A673 (cell line): ENCODE measurements at regions not wholly inside any gene's neighbourhood (a gene's known extent, or its start where the extent isn't known, plus 50 kb on each side); places are given as distances from the start of the nearest gene placed in this dataset.

Source experiments
- BruUV-seq: library from RNA; stranded (reverse); fragments of 400-500 nt; replicated peaks from 2 replicates; lab custom pipeline; 2021; lab: Mats Ljungman, UMichigan
- CTCF ChIA-PET: fragments of 300-600 bp; sonication (Branson Sonifier 250); formaldehyde crosslinking; loops from one replicate; lab custom pipeline; 2022; ENCODE audit warnings: antibody characterized with exemption; lab: Charles Lee
- POLR2A ChIA-PET: fragments of 300-600 bp; sonication (Branson Sonifier 250); formaldehyde crosslinking; loops from one replicate; lab custom pipeline; 2022; ENCODE audit warnings: antibody characterized with exemption; ENCODE audit not compliant: low non-redundant PET; lab: Charles Lee
- DNase-seq: peaks from one replicate; pipeline ENCODE4 v3.0.0-alpha.2; 2015; ENCODE audit warnings: low spot score
- H3K27ac ChIP-seq: fragments of 200-600 bp; sonication (generic); 2 replicates; pipeline ENCODE4 v1.5.1; 2016; ENCODE audit warnings: mixed run types, low read depth, mild to moderate bottlenecking, mixed read lengths, antibody characterized with exemption, low read length; ENCODE audit not compliant: poor library complexity, severe bottlenecking
- H3K27me3 ChIP-seq: fragments of 200-600 bp; sonication (generic); replicated peaks from 2 replicates; pipeline ENCODE4 v1.6.1; 2017; ENCODE audit warnings: mixed run types, low read depth, mild to moderate bottlenecking, mixed read lengths, antibody characterized with exemption, low read length; ENCODE audit not compliant: insufficient read depth, poor library complexity
- H3K36me3 ChIP-seq: fragments of 200-600 bp; sonication (generic); 2 replicates; pipeline ENCODE4 v1.6.1; 2016; ENCODE audit warnings: mixed run types, mild to moderate bottlenecking, mixed read lengths, antibody characterized with exemption, low read length; ENCODE audit not compliant: insufficient read depth, poor library complexity, severe bottlenecking
- H3K4me1 ChIP-seq: fragments of 200-600 bp; sonication (generic); 2 replicates; pipeline ENCODE4 v1.6.1; 2017; ENCODE audit warnings: mixed run types, mild to moderate bottlenecking, mixed read lengths, antibody characterized with exemption, low read length; ENCODE audit not compliant: insufficient read depth, poor library complexity, severe bottlenecking
- H3K4me3 ChIP-seq: fragments of 200-600 bp; sonication (generic); 2 replicates; pipeline ENCODE4 v1.5.1; 2016; ENCODE audit warnings: low read depth, mixed run types, mild to moderate bottlenecking, mixed read lengths, low read length; ENCODE audit not compliant: poor library complexity, severe bottlenecking
- H3K9me3 ChIP-seq: fragments of 200-600 bp; sonication (generic); 2 replicates; pipeline ENCODE4 v1.6.1; 2016; ENCODE audit warnings: mixed run types, low read depth, mild to moderate bottlenecking, mixed read lengths, antibody characterized with exemption, low read length; ENCODE audit not compliant: poor library complexity, severe bottlenecking
- EZH2 ChIP-seq: fragments of 200-600 bp; sonication (generic); IDR thresholded peaks from 2 replicates; pipeline ENCODE4 v1.6.1; 2017; ENCODE audit warnings: borderline replicate concordance, low read depth, mild to moderate bottlenecking, mixed read lengths, antibody characterized with exemption, low read length; ENCODE audit not compliant: poor library complexity, severe bottlenecking
- intact Hi-C: fragments of 100-400 bp; cut with micrococcal nuclease; formaldehyde crosslinking; loops from one replicate; pipeline ENCODE4 v1.10.0; 2022; ENCODE audit not compliant: unreplicated experiment
- TF ChIP-seq, protein P1 (sequence below): fragments of 300-800, 200-600 bp; sonication (generic); conservative IDR thresholded peaks from 2 replicates; pipeline ENCODE4 v1.5.1; 2017; ENCODE audit warnings: low read depth, mild to moderate bottlenecking, antibody characterized with exemption, low read length, moderate library complexity, mixed read lengths

DNA sequence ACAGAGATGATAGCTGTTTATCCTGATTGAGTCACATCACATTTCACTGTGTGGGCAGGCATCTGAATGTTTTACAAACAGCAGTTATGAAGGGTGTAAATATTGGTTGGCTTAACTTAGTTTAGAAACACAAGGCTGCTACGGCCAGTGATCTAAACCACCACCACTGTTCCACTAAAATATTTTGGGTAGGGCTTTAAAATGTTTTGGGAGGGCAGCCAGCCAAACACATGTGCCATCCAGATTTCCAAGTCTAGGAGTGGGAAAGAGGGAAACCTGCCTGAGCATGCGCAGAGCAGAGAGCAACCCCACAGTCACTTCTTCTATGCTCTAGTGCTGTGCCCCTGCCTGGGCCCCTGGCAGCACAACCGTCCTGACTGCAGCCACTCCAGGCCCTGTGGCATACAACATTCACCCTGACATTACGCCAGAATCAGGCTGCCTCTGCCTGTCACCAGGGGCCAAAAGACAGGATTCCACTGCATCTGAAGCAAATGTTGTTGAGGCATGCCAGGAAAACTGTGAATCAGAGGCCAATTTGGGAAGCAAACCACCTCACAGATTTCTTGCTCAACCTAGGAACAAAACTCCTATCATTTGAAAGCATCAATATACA is 74.8 kb upstream of the COL5A2 start:
- Histone ChIP-seq H3K36me3 (no peaks in the 10 kb centered on the region), H3K9me3 (no peaks in the 10 kb centered on the region), H3K27me3 (no peaks in the 10 kb centered on the region), H3K4me3 (no peak overlapping the region), H3K27ac (peak overlapping the region; percentile 32), H3K4me1 (peaks cover 23% of the 10 kb centered on the region)
- CTCF ChIA-PET, result no interaction called here
- intact Hi-C loops, result no loop called here
- no peak for TF ChIP-seq EZH2
- TF ChIP-seq, protein P1, sequence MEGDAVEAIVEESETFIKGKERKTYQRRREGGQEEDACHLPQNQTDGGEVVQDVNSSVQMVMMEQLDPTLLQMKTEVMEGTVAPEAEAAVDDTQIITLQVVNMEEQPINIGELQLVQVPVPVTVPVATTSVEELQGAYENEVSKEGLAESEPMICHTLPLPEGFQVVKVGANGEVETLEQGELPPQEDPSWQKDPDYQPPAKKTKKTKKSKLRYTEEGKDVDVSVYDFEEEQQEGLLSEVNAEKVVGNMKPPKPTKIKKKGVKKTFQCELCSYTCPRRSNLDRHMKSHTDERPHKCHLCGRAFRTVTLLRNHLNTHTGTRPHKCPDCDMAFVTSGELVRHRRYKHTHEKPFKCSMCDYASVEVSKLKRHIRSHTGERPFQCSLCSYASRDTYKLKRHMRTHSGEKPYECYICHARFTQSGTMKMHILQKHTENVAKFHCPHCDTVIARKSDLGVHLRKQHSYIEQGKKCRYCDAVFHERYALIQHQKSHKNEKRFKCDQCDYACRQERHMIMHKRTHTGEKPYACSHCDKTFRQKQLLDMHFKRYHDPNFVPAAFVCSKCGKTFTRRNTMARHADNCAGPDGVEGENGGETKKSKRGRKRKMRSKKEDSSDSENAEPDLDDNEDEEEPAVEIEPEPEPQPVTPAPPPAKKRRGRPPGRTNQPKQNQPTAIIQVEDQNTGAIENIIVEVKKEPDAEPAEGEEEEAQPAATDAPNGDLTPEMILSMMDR, result no peak
- no TSS peak for BruUV-seq
- POLR2A ChIA-PET, result no interaction called here
- DNase-seq, result no peak

DNA sequence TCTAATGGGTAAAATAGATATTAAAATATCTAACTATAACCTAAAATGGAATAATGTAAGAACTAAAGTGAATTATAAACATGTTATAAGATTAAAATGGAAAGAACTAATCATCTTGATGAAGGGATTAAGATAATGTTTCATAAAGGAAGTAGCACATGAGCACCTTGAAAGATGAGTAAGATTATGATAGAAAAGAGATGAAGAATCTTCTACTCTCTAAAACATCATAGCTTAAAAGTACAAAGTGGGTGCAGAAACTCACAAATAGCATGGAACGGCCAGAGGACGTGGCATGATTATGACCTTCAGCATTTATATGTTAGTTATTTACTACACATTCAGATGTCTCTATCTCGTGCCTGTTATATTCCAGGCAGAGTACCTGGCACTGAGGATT is 76.2 kb upstream of the COL5A2 start:
- peaks cover 21% of the 10 kb centered on the region for H3K4me1 ChIP-seq
- no peak overlapping the region for H3K27ac ChIP-seq
- H3K4me3 ChIP-seq, result no peak overlapping the region
- H3K36me3 ChIP-seq, result no peaks in the 10 kb centered on the region
- no peaks in the 10 kb centered on the region for H3K9me3 ChIP-seq
- intact Hi-C loops, result no loop called here
- ChIA-PET CTCF (no interaction called here), POLR2A (no interaction called here)
- DNase-seq, result no peak
- BruUV-seq, result no TSS peak
- H3K27me3 ChIP-seq, result no peaks in the 10 kb centered on the region
- no peak for TF ChIP-seq EZH2
- TF ChIP-seq, protein P1, result no peak

DNA sequence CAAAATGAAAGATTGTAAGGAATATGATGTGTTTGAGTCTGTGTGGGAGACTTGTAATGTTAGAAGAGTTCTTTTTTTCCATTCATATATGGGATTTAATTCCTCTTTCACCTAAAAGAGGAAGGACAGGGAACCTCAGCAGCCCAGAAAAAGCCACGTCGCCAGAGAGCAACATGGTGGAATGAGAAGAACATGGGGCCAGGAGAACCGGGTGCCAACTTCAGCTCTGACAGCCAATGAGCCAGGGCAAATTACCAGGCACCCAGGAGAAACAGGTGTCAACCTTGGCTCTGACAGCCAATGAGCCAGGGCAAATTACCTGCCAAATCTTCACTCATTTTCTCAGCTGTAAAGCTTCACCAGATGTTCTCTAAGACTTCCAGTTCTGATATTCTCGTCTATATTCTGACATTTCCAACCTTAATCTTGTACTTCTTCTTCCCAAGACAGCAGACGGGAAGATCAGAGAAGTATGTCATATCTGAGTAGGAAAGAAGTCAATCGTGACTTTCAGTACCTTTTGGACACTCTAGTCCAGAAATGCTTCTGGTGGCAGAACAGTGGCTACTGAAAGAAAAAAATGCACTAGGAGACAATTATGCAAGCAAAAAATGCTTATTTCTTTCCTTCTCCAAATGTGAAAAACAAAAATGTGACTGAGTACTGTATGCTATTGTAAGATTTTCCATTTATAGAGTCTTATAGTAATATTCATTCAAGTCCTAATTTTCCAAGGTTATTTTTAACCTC is 79.2 kb upstream of the COL5A2 start:
- ChIA-PET POLR2A (no interaction called here), CTCF (no interaction called here)
- H3K27me3 ChIP-seq, result no peaks in the 10 kb centered on the region
- no peaks in the 10 kb centered on the region for H3K36me3 ChIP-seq
- intact Hi-C loops, result no loop called here
- H3K27ac ChIP-seq, result no peak overlapping the region
- TF ChIP-seq EZH2, result no peak
- TF ChIP-seq, protein P1, result no peak
- peaks cover 18% of the 10 kb centered on the region for H3K4me1 ChIP-seq
- BruUV-seq, result no TSS peak
- no peaks in the 10 kb centered on the region for H3K9me3 ChIP-seq
- H3K4me3 ChIP-seq, result no peak overlapping the region
- DNase-seq, result no peak
